ENCODE measurements at regions not wholly inside any gene's neighbourhood (a gene's known extent, or its start where the extent isn't known, plus 50 kb on each side); places are given as distances from the start of the nearest gene placed in this dataset.

DNA sequence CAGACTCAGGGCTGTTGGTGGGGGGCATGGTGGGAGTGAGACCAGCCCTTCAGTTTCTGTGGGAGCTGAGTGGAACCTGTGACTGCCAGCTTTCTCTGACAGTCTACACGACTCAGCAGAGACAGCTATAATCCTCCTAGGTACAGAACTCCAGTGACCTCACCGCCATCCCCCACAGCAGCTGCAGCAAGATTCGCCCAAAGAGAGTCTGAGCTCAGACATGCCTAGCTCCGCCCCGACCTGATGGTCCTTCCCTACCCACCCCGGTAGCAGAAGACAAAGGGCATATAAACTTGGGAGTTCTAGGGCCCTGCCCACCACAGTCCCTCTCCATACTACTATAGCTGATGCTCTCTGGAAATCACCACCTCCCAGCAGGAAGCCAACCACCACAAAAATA lies 500.1 kb downstream of the ETV1 start:
- Histone ChIP-seq H3K27ac (ENCODE audit: insufficient read depth, low read depth, low read length) (no peak overlapping the region), H3K9me1 (replicated peaks; ENCODE audit: control insufficient read depth, extremely low read depth, insufficient read depth, low read length) (no peaks in the 10 kb centered on the region), H3K4me1 (ENCODE audit: control insufficient read depth, extremely low read depth, insufficient read depth, low read length) (no peaks in the 10 kb centered on the region), H3K9me3 (replicated peaks; ENCODE audit: control insufficient read depth, insufficient read depth, low read length) (no peaks in the 10 kb centered on the region), H3K4me2 (ENCODE audit: insufficient read depth, low read length) (no peak overlapping the region), H4K20me1 (replicated peaks; ENCODE audit: control insufficient read depth, extremely low read depth, insufficient read depth, low read length) (no peaks in the 10 kb centered on the region), H3K9ac (replicated peaks; ENCODE audit: extremely low read depth, insufficient read depth, low read length) (no peak overlapping the region), H3K4me3 (replicated peaks in 1 of 3; ENCODE audit: insufficient read depth in 1 of 3, low read depth in 1 of 3, low read length in 3 of 3) (no peak overlapping the region), H3K79me2 (ENCODE audit: control insufficient read depth, insufficient read depth, low read length) (no peaks in the 10 kb centered on the region), H3K36me3 (ENCODE audit: control insufficient read depth in 2 of 2, extremely low read depth in 1 of 2, insufficient read depth in 2 of 2, low read length in 2 of 2) (no peaks in the 10 kb centered on the region), H3K27me3 (ENCODE audit: control insufficient read depth in 2 of 2, insufficient read depth in 2 of 2, low read length in 2 of 2) (no peaks in the 10 kb centered on the region), H2AFZ (ENCODE audit: low read depth, low read length) (no peak overlapping the region)
- dilution Hi-C loops (cut with MboI; ENCODE audit: extremely low pct_ligation_motif_present, low sequenced_read_pairs) = no loop called here
- DNase-seq (ENCODE audit: low read depth, low spot score) (no peak), FAIRE-seq (no peak)
- CTCF ChIA-PET = no interaction called here
- TF ChIP-seq GATA2 (IDR thresholded peaks at IDR 0.05; ENCODE audit: insufficient read depth, insufficient read length, low read depth, low read length) (no peak), MAX (IDR thresholded peaks at IDR 0.05; ENCODE audit: insufficient read depth, insufficient read length) (no peak), JUN (IDR thresholded peaks at IDR 0.05; ENCODE audit: borderline replicate concordance, insufficient read depth, insufficient read length, low read depth) (no peak), POLR2A (IDR thresholded peaks at IDR 0.05; ENCODE audit: low read depth, low read length) (no peak), POLR2AphosphoS5 (IDR thresholded peaks at IDR 0.05; ENCODE audit: insufficient read depth, low read depth, low read length) (no peak), EZH2 (IDR thresholded peaks at IDR 0.05; ENCODE audit: borderline replicate concordance, low read depth, low read length, severe bottlenecking) (no peak), FOS (IDR thresholded peaks at IDR 0.05; ENCODE audit: borderline replicate concordance, insufficient read depth, low read length) (no peak), MYC (IDR thresholded peaks at IDR 0.05; ENCODE audit: low read depth, low read length) (no peak), CTCF (IDR thresholded peaks at IDR 0.05; ENCODE audit: extremely low read depth in 1 of 2, insufficient read depth in 1 of 2, low read depth in 1 of 2, low read length in 2 of 2) (no peak)
- POLR2A ChIA-PET = no interaction called here
- no TSS peak for BruUV-seq (replicated peaks)
- intact Hi-C loops (cut with micrococcal nuclease) = no loop called here

Measured in endothelial cell of umbilical vein (primary cell).